HL-60/S4 (cell line): ENCODE measurements at regions not wholly inside any gene's neighbourhood (a gene's known extent, or its start where the extent isn't known, plus 50 kb on each side); places are given as distances from the start of the nearest gene placed in this dataset.

ENCODE experiments used
- in situ Hi-C: fragments of 300-500 bp; cut with MboI; formaldehyde crosslinking; loops from 2 replicates; pipeline ENCODE4 v1.14.3; 2022; ENCODE audit warnings: low sequenced_read_pairs

- in situ Hi-C loops = no loop called here
Measured at GRCh38 chr6:168384045-168385036, 56.6 kb upstream of the SMOC2 start.

GRCh38 chr6:168385037-168385759, 55.8 kb upstream of the SMOC2 start:
- in situ Hi-C loops = no loop called here

- in situ Hi-C loops = no loop called here
Measured at GRCh38 chr6:168385858-168386735, 54.9 kb upstream of the SMOC2 start.

- in situ Hi-C loops = no loop called here
Measured at GRCh38 chr6:168386973-168387372, 54.0 kb upstream of the SMOC2 start.

- in situ Hi-C loops = no loop called here
Measured at GRCh38 chr6:168387426-168387825, 53.6 kb upstream of the SMOC2 start.

- in situ Hi-C loops = no loop called here
Measured at GRCh38 chr6:168387911-168388310, 53.1 kb upstream of the SMOC2 start.

- in situ Hi-C loops = no loop called here
Measured at GRCh38 chr6:168388641-168389633, 52.0 kb upstream of the SMOC2 start.

GRCh38 chr6:168390749-168391420, 50.1 kb upstream of the SMOC2 start:
- in situ Hi-C loops = no loop called here
